ENCODE measurements at regions not wholly inside any gene's neighbourhood (a gene's known extent, or its start where the extent isn't known, plus 50 kb on each side); places are given as distances from the start of the nearest gene placed in this dataset.

GRCh38 chrX:77087529-77088169 lies 359.5 kb upstream of the FGF16 start (continued):
- TF ChIP-seq ESRRA (CRISPR knock-in tag; IDR thresholded peaks at IDR 0.05; ENCODE audit: low read depth) (no peak), ZNF441 (CRISPR knock-in tag; IDR thresholded peaks at IDR 0.05; ENCODE audit: borderline replicate concordance) (no peak), ZNF230 (CRISPR knock-in tag; IDR thresholded peaks at IDR 0.05) (no peak), RXRA (CRISPR knock-in tag; IDR thresholded peaks at IDR 0.05) (peak; percentile 11; the same call in 1 of the 2 replicates), ZNF136 (CRISPR knock-in tag; IDR thresholded peaks at IDR 0.05; ENCODE audit: low read depth) (no peak), HMG20A (CRISPR knock-in tag; IDR thresholded peaks at IDR 0.05; ENCODE audit: borderline replicate concordance) (no peak), ZNF746 (CRISPR knock-in tag; IDR thresholded peaks at IDR 0.05) (no peak), ZFYVE20 (CRISPR knock-in tag; IDR thresholded peaks at IDR 0.05; ENCODE audit: borderline replicate concordance, low read depth) (no peak), ZFP37 (CRISPR knock-in tag; IDR thresholded peaks at IDR 0.05; ENCODE audit: borderline replicate concordance) (no peak), POGZ (CRISPR knock-in tag; IDR thresholded peaks at IDR 0.05) (no peak), ZC3H4 (CRISPR knock-in tag; IDR thresholded peaks at IDR 0.05; ENCODE audit: borderline replicate concordance) (no peak), SKIL (CRISPR knock-in tag; IDR thresholded peaks at IDR 0.05; ENCODE audit: borderline replicate concordance) (no peak), ZKSCAN1 (IDR thresholded peaks at IDR 0.05; ENCODE audit: low read length) (no peak), TCF7L2 (IDR thresholded peaks at IDR 0.05; ENCODE audit: low read depth, low read length) (peak; percentile 72; the same call in 1 of the 2 replicates), SETDB1 (CRISPR knock-in tag; IDR thresholded peaks at IDR 0.05; ENCODE audit: borderline replicate concordance) (no peak), ZFX (CRISPR knock-in tag; IDR thresholded peaks at IDR 0.05; ENCODE audit: low read depth) (no peak), JUND (CRISPR knock-in tag; IDR thresholded peaks at IDR 0.05) (no peak), ZNF775 (CRISPR knock-in tag; IDR thresholded peaks at IDR 0.05; ENCODE audit: borderline replicate concordance) (no peak), ZNF256 (CRISPR knock-in tag; conservative IDR thresholded peaks at IDR 0.05) (no peak), GATA4 (IDR thresholded peaks at IDR 0.05; ENCODE audit: borderline replicate concordance, low read depth) (no peak), BRF2 (CRISPR knock-in tag; IDR thresholded peaks at IDR 0.05) (no peak), SMC3 (IDR thresholded peaks at IDR 0.05; ENCODE audit: low read length) (no peak), SALL2 (CRISPR knock-in tag; IDR thresholded peaks at IDR 0.05) (no peak), MTF1 (CRISPR knock-in tag; IDR thresholded peaks at IDR 0.05) (no peak), HMG20B (CRISPR knock-in tag; conservative IDR thresholded peaks at IDR 0.05) (no peak), FLYWCH1 (CRISPR knock-in tag; IDR thresholded peaks at IDR 0.05) (no peak), ISL2 (CRISPR knock-in tag; IDR thresholded peaks at IDR 0.05) (0 out of 2 replicates have a peak, but pooled peaks have one; percentile 49), AKAP8 (CRISPR knock-in tag; IDR thresholded peaks at IDR 0.05) (no peak), GATAD2A (CRISPR knock-in tag; IDR thresholded peaks at IDR 0.05) (no peak; the same call in 1 of the 2 replicates), ARHGAP35 (CRISPR knock-in tag; IDR thresholded peaks at IDR 0.05; ENCODE audit: borderline replicate concordance) (no peak), ZNF569 (CRISPR knock-in tag; IDR thresholded peaks at IDR 0.05; ENCODE audit: borderline replicate concordance) (no peak), ZFY (CRISPR knock-in tag; IDR thresholded peaks at IDR 0.05) (no peak)
